GM12875 (cell line): ENCODE measurements at regions not wholly inside any gene's neighbourhood (a gene's known extent, or its start where the extent isn't known, plus 50 kb on each side); places are given as distances from the start of the nearest gene placed in this dataset.

ENCODE experiments used
- H3K4me3 ChIP-seq: one replicate; pipeline ENCODE4 v1.5.1; 2011; ENCODE audit warnings: low read depth, low read length, control low read depth
- TF ChIP-seq, protein P1 (sequence below): IDR thresholded peaks from 2 replicates; pipeline ENCODE4 v1.5.1; 2011; ENCODE audit warnings: low read depth, mild to moderate bottlenecking, control low read depth, inconsistent platforms, low read length, moderate library complexity, borderline replicate concordance; ENCODE audit not compliant: insufficient read depth

DNA sequence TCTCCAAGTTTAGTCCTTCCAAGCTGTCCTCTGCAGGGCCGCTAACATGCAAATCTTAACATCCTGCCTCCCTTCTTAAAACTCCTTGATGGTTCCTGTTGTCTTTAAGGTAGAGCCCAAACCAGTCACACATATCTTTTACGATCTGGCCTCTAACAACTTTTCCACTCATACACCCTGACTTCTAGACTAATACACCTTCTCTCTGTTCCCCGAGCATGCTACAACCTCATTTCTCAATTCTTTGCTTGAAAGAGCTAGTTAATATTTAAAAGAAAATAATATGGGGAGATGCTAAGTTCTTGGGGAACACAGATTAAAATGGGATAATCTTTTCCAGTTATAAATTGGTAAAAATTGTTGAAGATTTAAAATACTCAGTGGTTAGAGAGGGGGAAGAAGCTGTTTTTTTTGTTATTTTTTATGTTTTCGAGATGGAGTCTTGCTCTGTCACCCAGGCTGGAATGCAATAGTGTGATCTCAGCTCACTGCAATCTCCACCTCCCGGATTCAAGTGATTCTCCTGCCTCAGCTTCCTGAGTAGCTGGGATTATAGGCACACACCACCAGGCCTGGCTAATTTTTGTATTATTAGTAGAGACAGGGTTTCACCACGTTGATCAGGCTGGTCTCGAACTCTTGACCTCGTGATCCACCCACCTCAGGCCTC is 250.7 kb downstream of the MAFB start:
- H3K4me3 ChIP-seq: no peak overlapping the region
- TF ChIP-seq, protein P1, sequence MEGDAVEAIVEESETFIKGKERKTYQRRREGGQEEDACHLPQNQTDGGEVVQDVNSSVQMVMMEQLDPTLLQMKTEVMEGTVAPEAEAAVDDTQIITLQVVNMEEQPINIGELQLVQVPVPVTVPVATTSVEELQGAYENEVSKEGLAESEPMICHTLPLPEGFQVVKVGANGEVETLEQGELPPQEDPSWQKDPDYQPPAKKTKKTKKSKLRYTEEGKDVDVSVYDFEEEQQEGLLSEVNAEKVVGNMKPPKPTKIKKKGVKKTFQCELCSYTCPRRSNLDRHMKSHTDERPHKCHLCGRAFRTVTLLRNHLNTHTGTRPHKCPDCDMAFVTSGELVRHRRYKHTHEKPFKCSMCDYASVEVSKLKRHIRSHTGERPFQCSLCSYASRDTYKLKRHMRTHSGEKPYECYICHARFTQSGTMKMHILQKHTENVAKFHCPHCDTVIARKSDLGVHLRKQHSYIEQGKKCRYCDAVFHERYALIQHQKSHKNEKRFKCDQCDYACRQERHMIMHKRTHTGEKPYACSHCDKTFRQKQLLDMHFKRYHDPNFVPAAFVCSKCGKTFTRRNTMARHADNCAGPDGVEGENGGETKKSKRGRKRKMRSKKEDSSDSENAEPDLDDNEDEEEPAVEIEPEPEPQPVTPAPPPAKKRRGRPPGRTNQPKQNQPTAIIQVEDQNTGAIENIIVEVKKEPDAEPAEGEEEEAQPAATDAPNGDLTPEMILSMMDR: no peak

DNA sequence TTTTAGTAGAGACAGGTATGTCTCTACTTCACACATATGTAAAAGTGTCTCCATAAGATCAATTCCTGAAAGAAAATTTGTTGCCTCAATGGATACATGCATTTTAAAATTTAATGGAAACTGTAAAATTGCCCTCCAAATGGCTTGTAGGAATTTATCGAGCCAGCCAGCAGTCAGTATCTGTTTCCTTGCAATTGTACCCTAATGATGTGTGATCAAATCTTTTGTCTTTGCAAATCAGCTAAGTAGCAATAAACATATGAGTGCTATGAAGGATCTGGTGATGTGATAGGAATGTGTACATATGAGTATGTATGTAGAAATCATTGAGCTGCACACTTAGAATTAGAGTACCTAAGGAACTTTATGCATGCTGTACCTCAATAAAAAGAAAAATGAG is 253.0 kb downstream of the MAFB start:
- TF ChIP-seq, protein P1: no peak
- H3K4me3 ChIP-seq: no peak overlapping the region

- TF ChIP-seq, protein P1: no peak
These were observed 253.7 kb downstream of the MAFB start for GRCh38 chr20:40435146-40435895.

GRCh38 chr20:40434122-40434521 is 254.9 kb downstream of the MAFB start:
- H3K4me3 ChIP-seq: no peak overlapping the region
- TF ChIP-seq, protein P1: no peak

More at GRCh38 chr20:40435146-40435895, 253.7 kb downstream of the MAFB start:
- H3K4me3 ChIP-seq: no peak overlapping the region

GRCh38 chr20:40433341-40433861 is 255.6 kb downstream of the MAFB start:
- no peak overlapping the region for H3K4me3 ChIP-seq
- TF ChIP-seq, protein P1: no peak

DNA sequence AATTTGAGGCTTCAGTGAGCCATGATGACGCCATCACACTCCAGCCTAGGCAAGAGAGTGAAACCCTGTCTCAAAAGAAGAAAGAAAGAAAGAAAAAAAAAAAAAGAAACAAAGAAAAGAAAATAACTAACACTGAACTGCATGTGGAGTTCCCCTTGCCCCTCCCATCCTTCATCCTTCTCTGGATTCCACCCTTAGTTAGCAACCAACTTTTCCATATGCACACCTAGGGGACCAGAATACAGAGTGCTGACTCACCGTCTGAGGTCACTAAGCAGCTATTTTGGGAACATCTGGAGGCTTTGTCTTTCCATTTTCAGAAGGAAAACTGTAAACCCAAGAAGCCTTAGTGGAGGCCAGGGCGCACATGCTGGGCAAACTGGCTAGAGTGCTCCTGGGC is 257.4 kb downstream of the MAFB start:
- no peak overlapping the region for H3K4me3 ChIP-seq
- TF ChIP-seq, protein P1: no peak

DNA sequence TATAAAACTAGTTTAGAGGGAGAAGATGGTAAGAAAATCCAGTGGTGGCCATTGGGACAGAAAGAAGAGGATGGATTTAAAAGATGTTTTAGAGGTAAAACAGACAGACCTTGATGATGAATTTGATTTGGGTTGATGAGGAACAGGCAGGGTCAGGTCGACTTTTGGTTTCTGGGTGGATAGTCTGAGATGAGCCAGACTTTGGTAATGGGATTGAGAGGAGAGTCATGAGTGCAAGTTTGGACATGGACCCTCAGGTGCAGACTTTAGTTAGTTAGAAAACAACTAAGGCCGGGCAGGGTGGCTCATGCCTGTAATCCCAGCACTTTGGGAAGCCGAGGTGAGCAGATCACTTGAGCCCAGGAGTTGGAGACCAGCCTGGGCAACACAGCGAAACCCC is 257.9 kb downstream of the MAFB start:
- TF ChIP-seq, protein P1: no peak
- H3K4me3 ChIP-seq: no peak overlapping the region
